Thyroid gland (tissue), 4 donors: ENCODE measurements at regions not wholly inside any gene's neighbourhood (a gene's known extent, or its start where the extent isn't known, plus 50 kb on each side); places are given as distances from the start of the nearest gene placed in this dataset.

Experiments used
- DNase-seq, 2 donors: peaks; one replicate each; pipeline ENCODE4 v3.0.0-alpha.2; 2019
- H3K27ac ChIP-seq, 3 donors: fragments of 200-600 bp; sonication (generic); 1 replicate in 2 of 3; 2 replicates in 1 of 3; pipeline ENCODE4 v1.5.1; 2016 to 2019; ENCODE audit warnings: mild to moderate bottlenecking in 1 of 3, moderate library complexity in 1 of 3
- H3K27me3 ChIP-seq: fragments of 200-600 bp; sonication (generic); one replicate; pipeline ENCODE4 v1.5.1; 2019
- H3K36me3 ChIP-seq, 2 donors: fragments of 200-600 bp; sonication (generic); one replicate each; pipeline ENCODE4 v1.5.1; 2016 to 2019
- H3K4me1 ChIP-seq, 2 donors: fragments of 200-600 bp; sonication (generic); one replicate each; pipeline ENCODE4 v1.5.1; 2017 to 2019
- H3K4me3 ChIP-seq, 3 donors: fragments of 200-600 bp; sonication (generic); replicated peaks in 1 of 3; 1 replicate in 2 of 3; 2 replicates in 1 of 3; pipeline ENCODE4 v1.5.1; 2016; ENCODE audit warnings: mild to moderate bottlenecking in 1 of 3
- H3K9me3 ChIP-seq: fragments of 200-600 bp; sonication (generic); one replicate; pipeline ENCODE4 v1.5.1; 2017
- POLR2A ChIP-seq, 2 donors: fragments of 450-650 bp; IDR thresholded peaks; one replicate each; pipeline ENCODE4 v1.6.1; 2017; ENCODE audit warnings: antibody characterized with exemption in 2 of 2, mild to moderate bottlenecking in 2 of 2, moderate library complexity in 1 of 2
- WGBS, 2 donors: methylation state at CpG; one replicate each; pipeline ENCODE4 v1.1.5; 2017; 5-methylcytosine and 5-hydroxymethylcytosine counted together
- intact Hi-C: fragments of 100-400 bp; cut with DNase I; formaldehyde crosslinking; loops from one replicate; pipeline ENCODE4 v1.15.1; 2023
- TF ChIP-seq, protein P1 (sequence below), 6 experiments: fragments of 200-600 bp in 3 of 6; fragments of 450-650 bp in 3 of 6; sonication (generic) in 3 of 6; IDR thresholded peaks; one replicate each; pipeline ENCODE4 v1.5.1; 2016 to 2019; ENCODE audit warnings: antibody characterized with exemption in 6 of 6, mild to moderate bottlenecking in 2 of 6, inconsistent platforms in 1 of 6, moderate library complexity in 1 of 6

DNA sequence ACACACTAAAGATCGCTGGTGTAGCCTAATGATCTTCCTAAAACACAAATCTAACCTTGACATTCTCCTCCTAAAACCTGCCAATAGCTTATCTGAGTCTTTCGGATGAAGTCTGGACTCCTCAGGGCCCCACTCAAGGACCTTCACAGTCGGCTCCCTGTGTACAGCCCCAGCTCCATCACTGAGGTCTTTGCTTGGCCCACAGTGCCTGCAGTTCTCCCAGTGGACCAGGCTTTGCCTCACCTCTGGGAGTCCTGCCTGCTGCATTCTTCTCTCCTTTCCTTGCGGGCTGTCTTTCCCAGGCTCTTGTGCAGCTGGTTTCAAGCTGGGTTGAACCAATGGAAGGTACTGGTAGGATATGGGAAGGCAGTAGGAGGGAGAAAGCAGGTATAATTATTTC, 122.6 kb upstream of the FERMT1 start:
- H3K27me3 ChIP-seq: no peaks in the 10 kb centered on the region
- no peak for DNase-seq
- no peaks in the 10 kb centered on the region for H3K4me1 ChIP-seq
- H3K27ac ChIP-seq: no peak overlapping the region
- TF ChIP-seq POLR2A (IDR thresholded peaks at IDR 0.05): no peak
- TF ChIP-seq, protein P1, sequence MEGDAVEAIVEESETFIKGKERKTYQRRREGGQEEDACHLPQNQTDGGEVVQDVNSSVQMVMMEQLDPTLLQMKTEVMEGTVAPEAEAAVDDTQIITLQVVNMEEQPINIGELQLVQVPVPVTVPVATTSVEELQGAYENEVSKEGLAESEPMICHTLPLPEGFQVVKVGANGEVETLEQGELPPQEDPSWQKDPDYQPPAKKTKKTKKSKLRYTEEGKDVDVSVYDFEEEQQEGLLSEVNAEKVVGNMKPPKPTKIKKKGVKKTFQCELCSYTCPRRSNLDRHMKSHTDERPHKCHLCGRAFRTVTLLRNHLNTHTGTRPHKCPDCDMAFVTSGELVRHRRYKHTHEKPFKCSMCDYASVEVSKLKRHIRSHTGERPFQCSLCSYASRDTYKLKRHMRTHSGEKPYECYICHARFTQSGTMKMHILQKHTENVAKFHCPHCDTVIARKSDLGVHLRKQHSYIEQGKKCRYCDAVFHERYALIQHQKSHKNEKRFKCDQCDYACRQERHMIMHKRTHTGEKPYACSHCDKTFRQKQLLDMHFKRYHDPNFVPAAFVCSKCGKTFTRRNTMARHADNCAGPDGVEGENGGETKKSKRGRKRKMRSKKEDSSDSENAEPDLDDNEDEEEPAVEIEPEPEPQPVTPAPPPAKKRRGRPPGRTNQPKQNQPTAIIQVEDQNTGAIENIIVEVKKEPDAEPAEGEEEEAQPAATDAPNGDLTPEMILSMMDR (IDR thresholded peaks at IDR 0.05): no peak
- intact Hi-C loops: no loop called here
- 84 to 90% methylated on average over 4 of the region's 4 CpGs for WGBS, 2 donors
- H3K9me3 ChIP-seq: no peaks in the 10 kb centered on the region
- no peaks in the 10 kb centered on the region for H3K36me3 ChIP-seq
- no peak overlapping the region for H3K4me3 ChIP-seq

DNA sequence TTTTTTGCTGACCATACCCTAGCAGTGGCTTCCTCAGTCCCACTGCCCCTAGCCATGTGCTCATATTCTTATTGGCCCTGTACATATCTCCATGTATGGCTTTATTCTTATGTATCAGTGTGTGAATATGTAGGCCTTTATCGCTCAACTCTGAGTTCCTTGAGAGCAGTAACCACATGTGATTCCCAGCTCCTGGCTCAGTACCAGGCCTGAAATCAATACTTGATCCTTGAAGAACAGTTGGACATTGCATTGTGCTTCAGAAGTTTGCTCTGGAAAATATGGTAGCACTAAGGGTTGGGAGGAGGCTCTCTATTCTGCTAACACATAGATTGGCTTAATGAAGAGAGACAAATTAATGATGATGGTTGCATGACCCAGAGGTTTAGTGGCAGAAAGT, 118.8 kb upstream of the FERMT1 start:
- TF ChIP-seq, protein P1 (IDR thresholded peaks at IDR 0.05): no peak
- TF ChIP-seq POLR2A (IDR thresholded peaks at IDR 0.05): no peak
- WGBS, 2 donors: 100% methylated on average over 1 of the region's 1 CpG
- intact Hi-C loops: no loop called here
- H3K9me3 ChIP-seq: no peaks in the 10 kb centered on the region
- no peak overlapping the region for H3K27ac ChIP-seq
- no peaks in the 10 kb centered on the region for H3K36me3 ChIP-seq
- no peaks in the 10 kb centered on the region for H3K4me1 ChIP-seq
- DNase-seq: no peak
- no peaks in the 10 kb centered on the region for H3K27me3 ChIP-seq
- H3K4me3 ChIP-seq: no peak overlapping the region

DNA sequence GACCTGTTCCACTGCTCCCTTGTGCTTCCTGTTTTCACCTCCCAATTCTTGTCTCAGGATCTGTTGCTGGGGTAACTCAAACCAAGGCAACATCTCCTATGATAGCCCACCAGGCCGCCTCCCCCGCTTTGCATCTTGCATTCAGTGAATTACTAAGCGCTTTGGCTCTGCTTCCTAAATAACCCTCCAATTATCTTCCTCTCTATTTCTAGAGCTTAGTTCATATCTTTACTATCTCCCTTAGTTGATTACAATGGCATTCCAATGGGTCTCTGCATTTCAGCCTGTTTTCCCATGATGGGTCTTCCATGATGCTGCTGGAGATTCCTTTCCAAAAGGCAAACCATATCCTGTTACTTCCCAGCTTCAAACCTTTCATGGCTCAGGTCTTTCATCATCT, 117.2 kb upstream of the FERMT1 start:
- H3K9me3 ChIP-seq: no peaks in the 10 kb centered on the region
- no peaks in the 10 kb centered on the region for H3K27me3 ChIP-seq
- 96 to 97% methylated on average over 3 of the region's 3 CpGs for WGBS, 2 donors
- H3K27ac ChIP-seq: no peak overlapping the region
- no peak overlapping the region for H3K4me3 ChIP-seq
- DNase-seq: no peak
- no peaks in the 10 kb centered on the region for H3K4me1 ChIP-seq
- TF ChIP-seq, protein P1 (IDR thresholded peaks at IDR 0.05): no peak
- TF ChIP-seq POLR2A (IDR thresholded peaks at IDR 0.05): no peak
- H3K36me3 ChIP-seq: no peaks in the 10 kb centered on the region
- intact Hi-C loops: no loop called here

DNA sequence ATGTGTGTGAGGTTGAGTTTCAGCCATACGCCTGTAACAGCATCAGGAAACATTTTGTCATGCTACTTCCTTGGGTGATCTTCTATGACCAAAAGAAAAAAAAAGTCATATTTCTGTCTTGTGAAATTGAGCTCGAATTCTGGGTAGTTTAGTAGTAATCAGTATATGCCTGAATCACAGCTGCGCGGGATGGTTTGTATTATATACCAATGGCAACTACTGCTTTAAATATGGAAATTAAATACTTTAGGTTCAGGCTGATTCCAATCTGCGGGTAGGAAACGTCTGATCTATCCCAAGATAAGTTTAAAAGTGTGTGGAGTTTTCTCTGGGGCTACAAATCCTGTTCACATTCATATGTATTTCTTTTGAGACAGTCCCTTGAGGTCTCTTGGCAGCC, 115.6 kb upstream of the FERMT1 start:
- WGBS, 2 donors: 77 to 81% methylated on average over 6 of the region's 6 CpGs
- no peaks in the 10 kb centered on the region for H3K4me1 ChIP-seq

DNA sequence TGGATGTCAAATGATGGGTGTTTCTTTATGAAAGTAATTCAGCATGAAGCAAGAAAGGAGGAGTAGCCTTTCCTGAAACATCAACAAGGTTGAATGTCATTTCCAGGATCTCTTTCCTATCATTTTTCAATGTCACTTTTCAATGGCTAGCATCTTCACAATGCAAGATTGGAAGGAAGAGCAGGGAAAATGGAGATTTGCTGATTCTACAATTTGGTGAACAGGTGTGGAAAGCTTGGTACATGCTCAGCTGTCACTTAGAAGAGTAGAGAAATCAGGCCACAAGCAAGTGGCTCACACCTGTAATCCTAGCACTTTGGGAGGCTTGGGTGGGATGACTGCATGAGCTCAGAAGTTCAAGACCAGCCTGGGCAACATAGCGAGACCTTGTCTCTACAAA, 112.7 kb upstream of the FERMT1 start:
- DNase-seq: no peak
- H3K36me3 ChIP-seq: no peaks in the 10 kb centered on the region
- TF ChIP-seq POLR2A (IDR thresholded peaks at IDR 0.05): no peak
- TF ChIP-seq, protein P1 (IDR thresholded peaks at IDR 0.05): no peak
- no peaks in the 10 kb centered on the region for H3K4me1 ChIP-seq
- H3K27ac ChIP-seq: no peak overlapping the region
- no peak overlapping the region for H3K4me3 ChIP-seq
- H3K9me3 ChIP-seq: no peaks in the 10 kb centered on the region
- no peaks in the 10 kb centered on the region for H3K27me3 ChIP-seq
- intact Hi-C loops: no loop called here
- WGBS, 2 donors: 96 to 100% methylated on average over 1 of the region's 1 CpG

More for the DNA sequence above, 115.6 kb upstream of the FERMT1 start:
- intact Hi-C loops: no loop called here
- Histone ChIP-seq H3K9me3 (no peaks in the 10 kb centered on the region), H3K4me3 (no peak overlapping the region), H3K27ac (no peak overlapping the region), H3K27me3 (no peaks in the 10 kb centered on the region), H3K36me3 (no peaks in the 10 kb centered on the region)
- DNase-seq: no peak
- TF ChIP-seq, protein P1 (IDR thresholded peaks at IDR 0.05): no peak
- TF ChIP-seq POLR2A (IDR thresholded peaks at IDR 0.05): no peak
